HepG2 (cell line): ENCODE measurements at regions not wholly inside any gene's neighbourhood (a gene's known extent, or its start where the extent isn't known, plus 50 kb on each side); places are given as distances from the start of the nearest gene placed in this dataset.

Source experiments
- ATAC-seq: fragments of 200-7000 bp; cut with Tn5 transposase; 3 replicates; pipeline ENCODE4 v1.9.1; 2020; ENCODE audit warnings: mild to moderate bottlenecking, moderate library complexity
- BruUV-seq: library from RNA; stranded (reverse); fragments of 400-500 nt; replicated peaks from 2 replicates; lab custom pipeline; 2021; lab: Mats Ljungman, UMichigan
- CTCF ChIA-PET: fragments of 300-600 bp; formaldehyde crosslinking; extraction: SDS; loops from one replicate; lab custom pipeline; 2021; ENCODE audit warnings: low total read pairs, inconsistent platforms, low intra/inter-chr PET ratio; lab: Yijun Ruan, JAX
- POLR2A ChIA-PET: fragments of 350-600 bp; sonication (Branson Sonifier 250); formaldehyde crosslinking; loops from one replicate; lab custom pipeline; 2020; ENCODE audit warnings: antibody characterized with exemption, inconsistent platforms; lab: Yijun Ruan, JAX
- DNase-seq: peaks from one replicate; pipeline ENCODE4 v3.0.0-alpha.2; 2015; ENCODE audit warnings: low spot score
- FAIRE-seq: peaks from 3 replicates; lab custom pipeline; 2011; peaks lifted over from hg19 to GRCh38; lab: Jason Lieb, UNC
- H2AFZ ChIP-seq: one replicate; pipeline ENCODE4 v1.6.1; 2011; ENCODE audit warnings: low read length, inconsistent platforms
- H3K27ac ChIP-seq: fragments of 300-600 bp; 3 replicates; pipeline ENCODE4 v1.8.0; 2011; ENCODE audit warnings: mixed run types, mild to moderate bottlenecking, mixed read lengths, low read length, inconsistent platforms; ENCODE audit not compliant: insufficient read depth; ENCODE audit errors: extremely low read length
- H3K27me3 ChIP-seq, 2 experiments: fragments of 200-600 bp in 1 of 2; 2 replicates in 1 of 2; 3 replicates in 1 of 2; pipeline versions ENCODE4 v1.6.0 to v1.8.0; 2011; ENCODE audit warnings: low read length in 2 of 2, mild to moderate bottlenecking in 2 of 2, moderate library complexity in 2 of 2, inconsistent platforms in 1 of 2; ENCODE audit not compliant: insufficient read depth in 2 of 2, control insufficient read depth in 1 of 2
- H3K36me3 ChIP-seq, 2 experiments: fragments of 200-600 bp in 1 of 2; replicated peaks in 1 of 2; 2 replicates in 1 of 2; 3 replicates in 1 of 2; pipeline versions ENCODE4 v1.5.1 to v1.8.0; 2011; ENCODE audit warnings: low read length in 2 of 2, inconsistent platforms in 1 of 2; ENCODE audit not compliant: insufficient read depth in 2 of 2, control insufficient read depth in 1 of 2
- H3K4me1 ChIP-seq: 2 replicates; pipeline ENCODE4 v1.5.1; 2012; ENCODE audit warnings: low read length, inconsistent platforms; ENCODE audit not compliant: insufficient read depth
- H3K4me2 ChIP-seq: 2 replicates; pipeline ENCODE4 v1.6.0; 2011; ENCODE audit warnings: low read depth, low read length, inconsistent platforms
- H3K4me3 ChIP-seq, 3 experiments: fragments of 200-600 bp in 1 of 3; sonication (generic), shearing (Covaris generic) in 1 of 3; replicated peaks in 1 of 3; 2 replicates each; pipeline ENCODE4 v1.5.1; 2011 to 2016; ENCODE audit warnings: low read length in 3 of 3, inconsistent platforms in 2 of 3, low read depth in 2 of 3, mild to moderate bottlenecking in 2 of 3, control low read depth in 1 of 3, mixed read lengths in 1 of 3; ENCODE audit not compliant: insufficient read depth in 1 of 3
- H3K79me2 ChIP-seq: one replicate; pipeline ENCODE4 v1.6.1; 2011; ENCODE audit warnings: low read length, inconsistent platforms; ENCODE audit not compliant: insufficient read depth
- H3K9ac ChIP-seq: 2 replicates; pipeline ENCODE4 v1.6.0; 2011; ENCODE audit warnings: mild to moderate bottlenecking, low read depth, low read length, inconsistent platforms; ENCODE audit not compliant: insufficient read depth
- H3K9me3 ChIP-seq: 2 replicates; pipeline ENCODE4 v1.5.1; 2012; ENCODE audit warnings: mild to moderate bottlenecking, low read length
- H4K20me1 ChIP-seq: 2 replicates; pipeline ENCODE4 v1.6.0; 2011; ENCODE audit warnings: inconsistent platforms, mild to moderate bottlenecking, low read length, moderate library complexity; ENCODE audit not compliant: insufficient read depth
- SMAD9 ChIP-seq: sonication (generic); formaldehyde crosslinking; IDR thresholded peaks from 2 replicates; pipeline ENCODE4 v1.5.1; 2020; ENCODE audit warnings: mild to moderate bottlenecking, missing genetic modification reagents
- SRSF9 ChIP-seq: fragments of 200-400 bp; formaldehyde crosslinking; IDR thresholded peaks from 2 replicates; pipeline ENCODE4 v1.6.1; 2018; ENCODE audit warnings: borderline replicate concordance, mild to moderate bottlenecking, low read depth, low read length; ENCODE audit not compliant: insufficient read depth, poor library complexity, severe bottlenecking
- TCF7L2 ChIP-seq: IDR thresholded peaks from 2 replicates; pipeline ENCODE4 v1.6.1; 2011; ENCODE audit warnings: mild to moderate bottlenecking, low read depth, low read length, moderate library complexity
- ZBTB3 ChIP-seq: sonication (generic); formaldehyde crosslinking; IDR thresholded peaks from 2 replicates; pipeline ENCODE4 v1.4.0; 2020; ENCODE audit warnings: low read depth, mild to moderate bottlenecking, moderate library complexity, missing genetic modification reagents, borderline replicate concordance
- ZNF205 ChIP-seq: IDR thresholded peaks from 2 replicates; pipeline ENCODE4 v1.6.1; 2018; ENCODE audit warnings: missing biosample characterization, missing genetic modification reagents
- whole genome bisulfite sequencing: methylation state at CpG from one replicate; pipeline ENCODE4 v1.1.6; 2017; ENCODE audit warnings: low lambda C conversion rate; 5-methylcytosine and 5-hydroxymethylcytosine counted together
- in situ Hi-C: cut with HindIII; loops from 2 replicates; pipeline ENCODE4 v1.10.0; 2017; ENCODE audit warnings: low pct_unique_long_range_greater_than_20kb; ENCODE audit not compliant: extremely low pct_ligation_motif_present
- intact Hi-C: fragments of 100-400 bp; cut with micrococcal nuclease; formaldehyde crosslinking; loops from one replicate; pipeline ENCODE4 v1.10.0; 2022; ENCODE audit not compliant: unreplicated experiment
- TF ChIP-seq, protein P1 (sequence below): sonication (generic); formaldehyde crosslinking; IDR thresholded peaks from 2 replicates; pipeline ENCODE4 v1.8.1; 2023; ENCODE audit warnings: mild to moderate bottlenecking, missing genetic modification reagents
- TF ChIP-seq, protein P2 (sequence below): sonication (generic); formaldehyde crosslinking; IDR thresholded peaks from 2 replicates; pipeline ENCODE4 v1.5.0; 2020; ENCODE audit warnings: missing genetic modification reagents, mild to moderate bottlenecking, borderline replicate concordance
- TF ChIP-seq, protein P3 (sequence below): sonication (generic); formaldehyde crosslinking; IDR thresholded peaks from 2 replicates; pipeline ENCODE4 v1.5.0; 2020; ENCODE audit warnings: mild to moderate bottlenecking, missing genetic modification reagents, borderline replicate concordance
- TF ChIP-seq, protein P4 (sequence below): sonication (generic); formaldehyde crosslinking; IDR thresholded peaks from 2 replicates; pipeline ENCODE4 v1.4.0; 2020; ENCODE audit warnings: mild to moderate bottlenecking, low read depth, missing genetic modification reagents
- TF ChIP-seq, protein P5 (sequence below): sonication (generic); formaldehyde crosslinking; IDR thresholded peaks from 2 replicates; pipeline ENCODE4 v1.5.0; 2020; ENCODE audit warnings: mild to moderate bottlenecking, missing genetic modification reagents

DNA sequence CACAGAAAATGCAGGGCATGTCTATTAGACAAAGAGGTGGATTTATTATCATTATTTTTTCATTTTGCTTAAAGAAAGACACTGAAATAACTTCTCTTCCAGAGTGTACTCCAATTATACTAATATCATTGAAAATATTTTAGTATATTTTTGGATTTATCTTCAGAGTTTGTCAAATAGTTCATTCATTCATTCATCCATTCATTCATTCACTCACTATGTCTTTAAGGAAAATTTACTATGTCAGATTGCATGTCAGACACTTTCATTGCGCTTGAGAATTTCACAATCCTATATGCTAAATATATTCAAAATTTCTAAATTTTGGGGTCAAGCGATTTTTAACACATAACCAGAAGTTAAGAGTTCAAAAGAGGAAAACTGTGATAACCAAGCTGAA, 479.1 kb downstream of the ZEB2 start:
- H3K27ac ChIP-seq, result no peak overlapping the region
- BruUV-seq, result no TSS peak
- FAIRE-seq (no peak), ATAC-seq (no peak), DNase-seq (no peak)
- intact Hi-C loops, result no loop called here
- in situ Hi-C loops, result no loop called here
- no peaks in the 10 kb centered on the region for H3K9me3 ChIP-seq
- ChIA-PET POLR2A (no interaction called here), CTCF (no interaction called here)
- no peak overlapping the region for H3K4me2 ChIP-seq
- H3K79me2 ChIP-seq, result no peaks in the 10 kb centered on the region
- H3K4me1 ChIP-seq, result no peaks in the 10 kb centered on the region
- 53% methylated on average over 2 of the region's 2 CpGs for WGBS
- H4K20me1 ChIP-seq, result no peaks in the 10 kb centered on the region
- H2AFZ ChIP-seq, result no peak overlapping the region
- TF ChIP-seq TCF7L2 (no peak), SRSF9 (no peak), ZNF205 (CRISPR knock-in tag) (no peak)
- TF ChIP-seq, protein P1, sequence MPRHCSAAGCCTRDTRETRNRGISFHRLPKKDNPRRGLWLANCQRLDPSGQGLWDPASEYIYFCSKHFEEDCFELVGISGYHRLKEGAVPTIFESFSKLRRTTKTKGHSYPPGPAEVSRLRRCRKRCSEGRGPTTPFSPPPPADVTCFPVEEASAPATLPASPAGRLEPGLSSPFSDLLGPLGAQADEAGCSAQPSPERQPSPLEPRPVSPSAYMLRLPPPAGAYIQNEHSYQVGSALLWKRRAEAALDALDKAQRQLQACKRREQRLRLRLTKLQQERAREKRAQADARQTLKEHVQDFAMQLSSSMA, result no peak
- TF ChIP-seq, protein P2, sequence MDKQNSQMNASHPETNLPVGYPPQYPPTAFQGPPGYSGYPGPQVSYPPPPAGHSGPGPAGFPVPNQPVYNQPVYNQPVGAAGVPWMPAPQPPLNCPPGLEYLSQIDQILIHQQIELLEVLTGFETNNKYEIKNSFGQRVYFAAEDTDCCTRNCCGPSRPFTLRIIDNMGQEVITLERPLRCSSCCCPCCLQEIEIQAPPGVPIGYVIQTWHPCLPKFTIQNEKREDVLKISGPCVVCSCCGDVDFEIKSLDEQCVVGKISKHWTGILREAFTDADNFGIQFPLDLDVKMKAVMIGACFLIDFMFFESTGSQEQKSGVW (CRISPR knock-in tag), result no peak
- H3K9ac ChIP-seq, result no peak overlapping the region
- no peak overlapping the region for H3K4me3 ChIP-seq
- no peaks in the 10 kb centered on the region for H3K36me3 ChIP-seq
- no peaks in the 10 kb centered on the region for H3K27me3 ChIP-seq

DNA sequence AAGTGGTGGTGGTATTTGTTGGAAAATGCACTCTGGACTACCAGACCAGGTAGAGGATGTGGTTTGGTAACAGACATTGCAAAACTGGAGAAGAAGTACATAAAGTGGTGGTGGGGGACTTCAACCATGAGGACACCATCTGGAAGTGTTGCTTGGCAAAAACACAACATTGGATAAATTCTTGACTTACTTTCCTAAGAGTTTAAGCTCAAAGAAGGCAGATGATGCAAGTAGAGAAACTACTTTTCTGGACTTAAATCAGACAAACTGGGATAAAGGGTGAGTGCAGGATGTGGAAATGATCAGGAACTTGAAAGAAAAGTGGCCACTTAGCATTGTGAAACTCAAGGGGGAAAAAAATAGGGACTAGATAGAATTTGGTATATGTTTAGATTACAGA, 487.4 kb downstream of the ZEB2 start:
- CTCF ChIA-PET, result no interaction called here
- no peaks in the 10 kb centered on the region for H3K36me3 ChIP-seq
- in situ Hi-C loops, result no loop called here
- TF ChIP-seq ZBTB3 (CRISPR knock-in tag) (no peak), SMAD9 (no peak)
- TF ChIP-seq, protein P3, sequence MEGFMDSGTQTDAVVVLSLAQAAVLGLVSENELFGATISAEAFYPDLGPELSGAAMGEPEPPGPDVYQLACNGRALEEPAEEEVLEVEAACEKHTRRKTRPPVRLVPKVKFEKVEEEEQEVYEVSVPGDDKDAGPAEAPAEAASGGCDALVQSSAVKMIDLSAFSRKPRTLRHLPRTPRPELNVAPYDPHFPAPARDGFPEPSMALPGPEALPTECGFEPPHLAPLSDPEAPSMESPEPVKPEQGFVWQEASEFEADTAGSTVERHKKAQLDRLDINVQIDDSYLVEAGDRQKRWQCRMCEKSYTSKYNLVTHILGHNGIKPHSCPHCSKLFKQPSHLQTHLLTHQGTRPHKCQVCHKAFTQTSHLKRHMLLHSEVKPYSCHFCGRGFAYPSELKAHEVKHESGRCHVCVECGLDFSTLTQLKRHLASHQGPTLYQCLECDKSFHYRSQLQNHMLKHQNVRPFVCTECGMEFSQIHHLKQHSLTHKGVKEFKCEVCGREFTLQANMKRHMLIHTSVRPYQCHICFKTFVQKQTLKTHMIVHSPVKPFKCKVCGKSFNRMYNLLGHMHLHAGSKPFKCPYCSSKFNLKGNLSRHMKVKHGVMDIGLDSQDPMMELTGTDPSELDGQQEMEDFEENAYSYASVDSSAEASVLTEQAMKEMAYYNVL, result no peak
- TF ChIP-seq, protein P4, sequence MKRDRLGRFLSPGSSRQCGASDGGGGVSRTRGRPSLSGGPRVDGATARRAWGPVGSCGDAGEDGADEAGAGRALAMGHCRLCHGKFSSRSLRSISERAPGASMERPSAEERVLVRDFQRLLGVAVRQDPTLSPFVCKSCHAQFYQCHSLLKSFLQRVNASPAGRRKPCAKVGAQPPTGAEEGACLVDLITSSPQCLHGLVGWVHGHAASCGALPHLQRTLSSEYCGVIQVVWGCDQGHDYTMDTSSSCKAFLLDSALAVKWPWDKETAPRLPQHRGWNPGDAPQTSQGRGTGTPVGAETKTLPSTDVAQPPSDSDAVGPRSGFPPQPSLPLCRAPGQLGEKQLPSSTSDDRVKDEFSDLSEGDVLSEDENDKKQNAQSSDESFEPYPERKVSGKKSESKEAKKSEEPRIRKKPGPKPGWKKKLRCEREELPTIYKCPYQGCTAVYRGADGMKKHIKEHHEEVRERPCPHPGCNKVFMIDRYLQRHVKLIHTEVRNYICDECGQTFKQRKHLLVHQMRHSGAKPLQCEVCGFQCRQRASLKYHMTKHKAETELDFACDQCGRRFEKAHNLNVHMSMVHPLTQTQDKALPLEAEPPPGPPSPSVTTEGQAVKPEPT (CRISPR knock-in tag), result no peak
- TF ChIP-seq, protein P5, sequence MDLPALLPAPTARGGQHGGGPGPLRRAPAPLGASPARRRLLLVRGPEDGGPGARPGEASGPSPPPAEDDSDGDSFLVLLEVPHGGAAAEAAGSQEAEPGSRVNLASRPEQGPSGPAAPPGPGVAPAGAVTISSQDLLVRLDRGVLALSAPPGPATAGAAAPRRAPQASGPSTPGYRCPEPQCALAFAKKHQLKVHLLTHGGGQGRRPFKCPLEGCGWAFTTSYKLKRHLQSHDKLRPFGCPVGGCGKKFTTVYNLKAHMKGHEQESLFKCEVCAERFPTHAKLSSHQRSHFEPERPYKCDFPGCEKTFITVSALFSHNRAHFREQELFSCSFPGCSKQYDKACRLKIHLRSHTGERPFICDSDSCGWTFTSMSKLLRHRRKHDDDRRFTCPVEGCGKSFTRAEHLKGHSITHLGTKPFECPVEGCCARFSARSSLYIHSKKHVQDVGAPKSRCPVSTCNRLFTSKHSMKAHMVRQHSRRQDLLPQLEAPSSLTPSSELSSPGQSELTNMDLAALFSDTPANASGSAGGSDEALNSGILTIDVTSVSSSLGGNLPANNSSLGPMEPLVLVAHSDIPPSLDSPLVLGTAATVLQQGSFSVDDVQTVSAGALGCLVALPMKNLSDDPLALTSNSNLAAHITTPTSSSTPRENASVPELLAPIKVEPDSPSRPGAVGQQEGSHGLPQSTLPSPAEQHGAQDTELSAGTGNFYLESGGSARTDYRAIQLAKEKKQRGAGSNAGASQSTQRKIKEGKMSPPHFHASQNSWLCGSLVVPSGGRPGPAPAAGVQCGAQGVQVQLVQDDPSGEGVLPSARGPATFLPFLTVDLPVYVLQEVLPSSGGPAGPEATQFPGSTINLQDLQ (CRISPR knock-in tag), result no peak

More for the DNA sequence above, 487.4 kb downstream of the ZEB2 start:
- POLR2A ChIA-PET, result no interaction called here
- no peak overlapping the region for H3K9ac ChIP-seq
- H3K79me2 ChIP-seq, result no peaks in the 10 kb centered on the region
- DNase-seq (no peak), FAIRE-seq (no peak), ATAC-seq (no peak)
- intact Hi-C loops, result no loop called here
- no peaks in the 10 kb centered on the region for H3K4me1 ChIP-seq
- no peaks in the 10 kb centered on the region for H3K9me3 ChIP-seq
- no TSS peak for BruUV-seq
- no peaks in the 10 kb centered on the region for H3K27me3 ChIP-seq
- no peak overlapping the region for H3K4me3 ChIP-seq
- H3K4me2 ChIP-seq, result no peak overlapping the region
- H4K20me1 ChIP-seq, result no peaks in the 10 kb centered on the region
- H3K27ac ChIP-seq, result no peak overlapping the region
- no peak overlapping the region for H2AFZ ChIP-seq
